ENCODE measurements at regions not wholly inside any gene's neighbourhood (a gene's known extent, or its start where the extent isn't known, plus 50 kb on each side); places are given as distances from the start of the nearest gene placed in this dataset.

GRCh38 chr2:64212346-64212745 lies 68.1 kb upstream of the PELI1 start:
- Histone ChIP-seq H3K9ac (ENCODE audit: insufficient read depth in 1 of 2, low read length in 2 of 2) (no peak overlapping the region), H3K4me3 (no peak overlapping the region), H3K9me3 (ENCODE audit: control insufficient read depth in 4 of 4, insufficient read depth in 3 of 4, low read length in 3 of 4) (no peaks in the 10 kb centered on the region), H3K27ac (ENCODE audit: low read depth in 1 of 2, low read length in 1 of 2) (no peak overlapping the region), H3K36me3 (ENCODE audit: control insufficient read depth in 4 of 4, insufficient read depth in 4 of 4, low read length in 4 of 4) (no peaks in the 10 kb centered on the region), H3K4me1 (ENCODE audit: control insufficient read depth in 5 of 5, insufficient read depth in 5 of 5, low read length in 5 of 5) (peaks cover 0 to 13% (median 7%) of the 10 kb centered on the region in 5 donors), H3K27me3 (ENCODE audit: control insufficient read depth in 3 of 3, insufficient read depth in 3 of 3, low read length in 2 of 3) (no peaks in the 10 kb centered on the region)
- peak; percentile 20 for ATAC-seq (ENCODE audit: insufficient read depth, low FRiP score)
- WGBS, 2 donors, result 16 to 28% methylated on average over 1 of the region's 1 CpG
- no peak for TF ChIP-seq CTCF (IDR thresholded peaks at IDR 0.05; ENCODE audit: control extremely low read depth, extremely low read depth)
- no peak for DNase-seq

GRCh38 chr2:64212801-64213321 lies 68.6 kb upstream of the PELI1 start:
- Histone ChIP-seq H3K27ac (ENCODE audit: low read depth in 1 of 2, low read length in 1 of 2) (peak overlapping the region in 1 of 2 donors; percentile 64), H3K36me3 (ENCODE audit: control insufficient read depth in 4 of 4, insufficient read depth in 4 of 4, low read length in 4 of 4) (no peaks in the 10 kb centered on the region), H3K9me3 (ENCODE audit: control insufficient read depth in 4 of 4, insufficient read depth in 3 of 4, low read length in 3 of 4) (no peaks in the 10 kb centered on the region), H3K4me1 (ENCODE audit: control insufficient read depth in 5 of 5, insufficient read depth in 5 of 5, low read length in 5 of 5) (peaks cover 0 to 13% (median 7%) of the 10 kb centered on the region in 5 donors), H3K4me3 (no peak overlapping the region), H3K27me3 (ENCODE audit: control insufficient read depth in 3 of 3, insufficient read depth in 3 of 3, low read length in 2 of 3) (no peaks in the 10 kb centered on the region), H3K9ac (ENCODE audit: insufficient read depth in 1 of 2, low read length in 2 of 2) (no peak overlapping the region)
- ATAC-seq (ENCODE audit: insufficient read depth, low FRiP score) (peak; percentile 64), DNase-seq (no peak)
- TF ChIP-seq CTCF (IDR thresholded peaks at IDR 0.05; ENCODE audit: control extremely low read depth, extremely low read depth), result no peak
- 34 to 54% methylated on average over 3 of the region's 3 CpGs for WGBS, 2 donors

- no peak for ATAC-seq (ENCODE audit: insufficient read depth, low FRiP score)
- no peak overlapping the region for H3K4me3 ChIP-seq
- no peak overlapping the region for H3K9ac ChIP-seq (ENCODE audit: insufficient read depth in 1 of 2, low read length in 2 of 2)
- no peak for DNase-seq
- no peaks in the 10 kb centered on the region for H3K27me3 ChIP-seq (ENCODE audit: control insufficient read depth in 3 of 3, insufficient read depth in 3 of 3, low read length in 2 of 3)
- TF ChIP-seq CTCF (IDR thresholded peaks at IDR 0.05; ENCODE audit: control extremely low read depth, extremely low read depth), result no peak
- no peaks in the 10 kb centered on the region for H3K9me3 ChIP-seq (ENCODE audit: control insufficient read depth in 4 of 4, insufficient read depth in 3 of 4, low read length in 3 of 4)
- H3K36me3 ChIP-seq (ENCODE audit: control insufficient read depth in 4 of 4, insufficient read depth in 4 of 4, low read length in 4 of 4), result no peaks in the 10 kb centered on the region
- WGBS, 2 donors, result 37 to 57% methylated on average over 5 of the region's 5 CpGs
- H3K4me1 ChIP-seq (ENCODE audit: control insufficient read depth in 5 of 5, insufficient read depth in 5 of 5, low read length in 5 of 5), result peaks cover 0 to 13% (median 7%) of the 10 kb centered on the region in 5 donors
- H3K27ac ChIP-seq (ENCODE audit: low read depth in 1 of 2, low read length in 1 of 2), result peak overlapping the region; percentile 26 to 29
Observed at GRCh38 chr2:64213532-64214275, 69.5 kb upstream of the PELI1 start.
